GM23338 (cell line): ENCODE measurements at regions not wholly inside any gene's neighbourhood (a gene's known extent, or its start where the extent isn't known, plus 50 kb on each side); places are given as distances from the start of the nearest gene placed in this dataset.

Source experiments
- ATAC-seq: fragments of 200-7000 bp; cut with Tn5 transposase; 3 replicates; pipeline ENCODE4 v1.9.1; 2020
- DNase-seq: peaks from one replicate; pipeline ENCODE4 v3.0.0-alpha.2; 2015; ENCODE audit warnings: low spot score
- H2AFZ ChIP-seq: fragments of 200-600 bp; sonication (generic); 2 replicates; pipeline ENCODE4 v1.8.0; 2016; ENCODE audit warnings: antibody characterized with exemption, mild to moderate bottlenecking, moderate library complexity
- H3F3A ChIP-seq: fragments of 200-600 bp; sonication (generic); replicated peaks from 2 replicates; pipeline ENCODE4 v1.8.0; 2017; ENCODE audit warnings: antibody characterized with exemption, mixed run types, low read depth
- H3K27ac ChIP-seq: fragments of 200-600 bp; sonication (generic); 2 replicates; pipeline ENCODE4 v1.6.1; 2016; ENCODE audit warnings: low read depth
- H3K27me3 ChIP-seq: fragments of 200-600 bp; sonication (generic); 2 replicates; pipeline ENCODE4 v1.8.0; 2016; ENCODE audit warnings: mild to moderate bottlenecking, mixed run types, moderate library complexity; ENCODE audit not compliant: insufficient read depth
- H3K36me3 ChIP-seq: fragments of 200-600 bp; sonication (generic); 2 replicates; pipeline ENCODE4 v1.8.0; 2016; ENCODE audit warnings: mild to moderate bottlenecking; ENCODE audit not compliant: insufficient read depth
- H3K4me1 ChIP-seq: fragments of 200-600 bp; sonication (generic); 2 replicates; pipeline ENCODE4 v1.8.0; 2016; ENCODE audit warnings: mild to moderate bottlenecking, moderate library complexity; ENCODE audit not compliant: insufficient read depth
- H3K4me2 ChIP-seq: fragments of 200-600 bp; sonication (generic); 2 replicates; pipeline ENCODE4 v1.7.1; 2017; ENCODE audit warnings: mixed run types
- H3K4me3 ChIP-seq: fragments of 200-600 bp; sonication (generic); 2 replicates; pipeline ENCODE4 v1.6.1; 2016; ENCODE audit warnings: mixed run types
- H3K79me2 ChIP-seq: fragments of 200-600 bp; sonication (generic); replicated peaks from 2 replicates; pipeline ENCODE4 v1.8.0; 2017; ENCODE audit warnings: mild to moderate bottlenecking; ENCODE audit not compliant: insufficient read depth
- H3K9me2 ChIP-seq: fragments of 200-600 bp; sonication (generic); 2 replicates; pipeline ENCODE4 v1.8.0; 2017; ENCODE audit not compliant: insufficient read depth
- H4K20me1 ChIP-seq: fragments of 200-600 bp; sonication (generic); replicated peaks from 2 replicates; pipeline ENCODE4 v1.8.0; 2017; ENCODE audit warnings: mild to moderate bottlenecking; ENCODE audit not compliant: insufficient read depth
- H3K27ac Mint-ChIP-seq: 2 replicates; pipeline ENCODE4 v1.8.0; 2020; ENCODE audit warnings: inconsistent platforms, mild to moderate bottlenecking, moderate library complexity, mixed read lengths
- H3K27me3 Mint-ChIP-seq: 3 replicates; pipeline ENCODE4 v1.8.0; 2022; ENCODE audit warnings: low read depth, mild to moderate bottlenecking, moderate library complexity, mixed read lengths, inconsistent platforms; ENCODE audit not compliant: insufficient read depth, poor library complexity
- H3K36me3 Mint-ChIP-seq: 3 replicates; pipeline ENCODE4 v1.8.0; 2021; ENCODE audit warnings: low read depth, mild to moderate bottlenecking, inconsistent platforms, moderate library complexity, mixed read lengths
- H3K4me1 Mint-ChIP-seq: 3 replicates; pipeline ENCODE4 v1.8.0; 2020; ENCODE audit warnings: mild to moderate bottlenecking, inconsistent platforms, mixed read lengths
- H3K4me3 Mint-ChIP-seq: 3 replicates; pipeline ENCODE4 v1.8.0; 2021; ENCODE audit warnings: moderate library complexity, mild to moderate bottlenecking, inconsistent platforms, mixed read lengths
- H3K9me3 Mint-ChIP-seq: 3 replicates; pipeline ENCODE4 v1.8.0; 2020; ENCODE audit warnings: moderate library complexity, mild to moderate bottlenecking, inconsistent platforms, mixed read lengths
- CREB1 ChIP-seq: fragments of 250-450 bp; sonication (Bioruptor Pico); IDR thresholded peaks from 2 replicates; pipeline ENCODE4 v1.5.0; 2020; ENCODE audit warnings: low read depth, mild to moderate bottlenecking, moderate library complexity
- EZH2 ChIP-seq: fragments of 200-600 bp; sonication (generic); IDR thresholded peaks from one replicate; pipeline ENCODE4 v1.8.0; 2017; ENCODE audit warnings: antibody characterized with exemption, mild to moderate bottlenecking, low read depth; ENCODE audit not compliant: unreplicated experiment
- POLR2AphosphoS5 ChIP-seq: IDR thresholded peaks from 2 replicates; pipeline ENCODE4 v1.6.1; 2016; ENCODE audit warnings: antibody characterized with exemption, low read depth
- STAT1 ChIP-seq: IDR thresholded peaks from one replicate; pipeline ENCODE4 v1.6.1; 2016; ENCODE audit warnings: antibody characterized with exemption; ENCODE audit not compliant: unreplicated experiment
- TF ChIP-seq, protein P1 (sequence below): fragments of 250-450 bp; sonication (Bioruptor Pico); IDR thresholded peaks from 2 replicates; pipeline ENCODE4 v1.5.0; 2020; ENCODE audit warnings: mild to moderate bottlenecking, moderate library complexity
- TF ChIP-seq, protein P2 (sequence below), 2 experiments: fragments of 200-600 bp in 1 of 2; sonication (generic) in 1 of 2; conservative IDR thresholded peaks; 2 replicates each; pipeline versions ENCODE4 v1.5.1 to v1.6.1; 2016 to 2017; ENCODE audit warnings: antibody characterized with exemption in 2 of 2, low read depth in 2 of 2, mild to moderate bottlenecking in 2 of 2, moderate library complexity in 1 of 2
- TF ChIP-seq, protein P3 (sequence below): IDR thresholded peaks from 2 replicates; pipeline ENCODE4 v1.6.1; 2016; ENCODE audit warnings: antibody characterized with exemption

DNA sequence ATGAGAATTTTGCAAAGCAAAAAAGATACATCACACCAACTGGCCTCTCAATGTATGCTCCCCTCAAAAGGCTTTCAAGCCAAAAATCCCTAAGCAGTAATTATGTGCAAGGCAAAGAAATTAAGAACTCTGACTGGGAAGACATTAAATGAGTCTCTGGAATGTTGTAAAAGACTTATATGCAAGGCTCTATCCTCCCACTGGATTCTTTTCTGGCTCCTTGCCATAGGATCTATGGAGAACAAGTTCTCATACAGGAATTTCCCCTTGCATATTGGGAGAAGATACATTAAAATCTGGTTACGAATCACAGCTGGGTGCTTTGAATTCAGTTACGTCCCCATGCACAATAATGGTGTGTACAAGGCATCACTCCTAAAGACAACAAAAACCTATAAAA, 73.4 kb upstream of the ATL2 start (continued):
- TF ChIP-seq, protein P1, sequence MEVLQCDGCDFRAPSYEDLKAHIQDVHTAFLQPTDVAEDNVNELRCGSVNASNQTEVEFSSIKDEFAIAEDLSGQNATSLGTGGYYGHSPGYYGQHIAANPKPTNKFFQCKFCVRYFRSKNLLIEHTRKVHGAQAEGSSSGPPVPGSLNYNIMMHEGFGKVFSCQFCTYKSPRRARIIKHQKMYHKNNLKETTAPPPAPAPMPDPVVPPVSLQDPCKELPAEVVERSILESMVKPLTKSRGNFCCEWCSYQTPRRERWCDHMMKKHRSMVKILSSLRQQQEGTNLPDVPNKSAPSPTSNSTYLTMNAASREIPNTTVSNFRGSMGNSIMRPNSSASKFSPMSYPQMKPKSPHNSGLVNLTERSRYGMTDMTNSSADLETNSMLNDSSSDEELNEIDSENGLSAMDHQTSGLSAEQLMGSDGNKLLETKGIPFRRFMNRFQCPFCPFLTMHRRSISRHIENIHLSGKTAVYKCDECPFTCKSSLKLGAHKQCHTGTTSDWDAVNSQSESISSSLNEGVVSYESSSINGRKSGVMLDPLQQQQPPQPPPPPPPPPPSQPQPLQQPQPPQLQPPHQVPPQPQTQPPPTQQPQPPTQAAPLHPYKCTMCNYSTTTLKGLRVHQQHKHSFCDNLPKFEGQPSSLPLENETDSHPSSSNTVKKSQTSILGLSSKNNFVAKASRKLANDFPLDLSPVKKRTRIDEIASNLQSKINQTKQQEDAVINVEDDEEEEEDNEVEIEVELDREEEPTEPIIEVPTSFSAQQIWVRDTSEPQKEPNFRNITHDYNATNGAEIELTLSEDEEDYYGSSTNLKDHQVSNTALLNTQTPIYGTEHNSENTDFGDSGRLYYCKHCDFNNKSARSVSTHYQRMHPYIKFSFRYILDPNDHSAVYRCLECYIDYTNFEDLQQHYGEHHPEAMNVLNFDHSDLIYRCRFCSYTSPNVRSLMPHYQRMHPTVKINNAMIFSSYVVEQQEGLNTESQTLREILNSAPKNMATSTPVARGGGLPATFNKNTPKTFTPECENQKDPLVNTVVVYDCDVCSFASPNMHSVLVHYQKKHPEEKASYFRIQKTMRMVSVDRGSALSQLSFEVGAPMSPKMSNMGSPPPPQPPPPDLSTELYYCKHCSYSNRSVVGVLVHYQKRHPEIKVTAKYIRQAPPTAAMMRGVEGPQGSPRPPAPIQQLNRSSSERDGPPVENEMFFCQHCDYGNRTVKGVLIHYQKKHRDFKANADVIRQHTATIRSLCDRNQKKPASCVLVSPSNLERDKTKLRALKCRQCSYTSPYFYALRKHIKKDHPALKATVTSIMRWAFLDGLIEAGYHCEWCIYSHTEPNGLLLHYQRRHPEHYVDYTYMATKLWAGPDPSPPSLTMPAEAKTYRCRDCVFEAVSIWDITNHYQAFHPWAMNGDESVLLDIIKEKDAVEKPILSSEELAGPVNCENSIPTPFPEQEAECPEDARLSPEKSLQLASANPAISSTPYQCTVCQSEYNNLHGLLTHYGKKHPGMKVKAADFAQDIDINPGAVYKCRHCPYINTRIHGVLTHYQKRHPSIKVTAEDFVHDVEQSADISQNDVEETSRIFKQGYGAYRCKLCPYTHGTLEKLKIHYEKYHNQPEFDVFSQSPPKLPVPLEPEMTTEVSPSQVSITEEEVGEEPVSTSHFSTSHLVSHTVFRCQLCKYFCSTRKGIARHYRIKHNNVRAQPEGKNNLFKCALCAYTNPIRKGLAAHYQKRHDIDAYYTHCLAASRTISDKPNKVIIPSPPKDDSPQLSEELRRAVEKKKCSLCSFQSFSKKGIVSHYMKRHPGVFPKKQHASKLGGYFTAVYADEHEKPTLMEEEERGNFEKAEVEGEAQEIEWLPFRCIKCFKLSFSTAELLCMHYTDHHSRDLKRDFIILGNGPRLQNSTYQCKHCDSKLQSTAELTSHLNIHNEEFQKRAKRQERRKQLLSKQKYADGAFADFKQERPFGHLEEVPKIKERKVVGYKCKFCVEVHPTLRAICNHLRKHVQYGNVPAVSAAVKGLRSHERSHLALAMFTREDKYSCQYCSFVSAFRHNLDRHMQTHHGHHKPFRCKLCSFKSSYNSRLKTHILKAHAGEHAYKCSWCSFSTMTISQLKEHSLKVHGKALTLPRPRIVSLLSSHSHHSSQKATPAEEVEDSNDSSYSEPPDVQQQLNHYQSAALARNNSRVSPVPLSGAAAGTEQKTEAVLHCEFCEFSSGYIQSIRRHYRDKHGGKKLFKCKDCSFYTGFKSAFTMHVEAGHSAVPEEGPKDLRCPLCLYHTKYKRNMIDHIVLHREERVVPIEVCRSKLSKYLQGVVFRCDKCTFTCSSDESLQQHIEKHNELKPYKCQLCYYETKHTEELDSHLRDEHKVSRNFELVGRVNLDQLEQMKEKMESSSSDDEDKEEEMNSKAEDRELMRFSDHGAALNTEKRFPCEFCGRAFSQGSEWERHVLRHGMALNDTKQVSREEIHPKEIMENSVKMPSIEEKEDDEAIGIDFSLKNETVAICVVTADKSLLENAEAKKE (CRISPR knock-in tag), result no peak
- no peak for TF ChIP-seq STAT1
- TF ChIP-seq EZH2, result no peak
- no peak for TF ChIP-seq CREB1 (CRISPR knock-in tag)
- TF ChIP-seq POLR2AphosphoS5, result no peak

DNA sequence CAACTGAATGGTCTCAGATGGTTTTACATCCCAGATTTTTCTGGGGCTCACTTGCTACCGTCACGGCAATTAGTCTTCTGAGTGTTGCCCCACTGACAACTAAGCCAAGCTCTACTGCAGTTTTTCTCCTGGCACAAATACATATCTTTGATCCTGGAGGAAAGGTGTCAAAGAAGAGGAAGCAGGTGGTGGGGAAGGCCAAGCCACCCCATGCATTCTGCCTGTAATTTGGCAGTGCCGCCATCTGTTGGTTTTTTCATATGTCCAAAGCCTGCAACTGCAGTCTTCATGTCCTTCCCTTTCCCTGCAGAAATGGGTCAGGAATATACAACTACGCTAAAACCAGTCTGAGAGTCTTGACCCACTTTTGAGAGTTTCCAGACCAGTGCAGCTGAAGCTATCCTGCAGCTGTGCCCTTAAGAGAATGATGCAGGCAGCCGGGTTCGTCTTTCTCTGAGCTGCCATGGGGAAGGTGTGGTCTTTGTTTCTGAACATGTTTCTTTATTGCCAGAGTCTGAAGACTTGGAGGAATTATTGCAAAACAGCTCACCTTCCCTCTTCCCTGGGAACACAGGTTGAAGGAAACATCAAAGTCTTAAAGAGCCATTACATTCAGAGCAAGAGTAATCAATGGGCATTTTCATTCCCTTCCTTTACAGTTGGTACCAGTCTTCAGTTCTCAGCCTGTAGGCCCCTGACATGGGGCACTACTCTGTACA, 71.8 kb upstream of the ATL2 start:
- Histone ChIP-seq H3K27ac (no peak overlapping the region), H3K27me3 (no peaks in the 10 kb centered on the region), H3K4me2 (no peak overlapping the region), H3K4me1 (peaks cover 17% of the 10 kb centered on the region), H2AFZ (no peak overlapping the region), H4K20me1 (no peaks in the 10 kb centered on the region), H3K4me3 (no peak overlapping the region), H3K79me2 (no peaks in the 10 kb centered on the region), H3F3A (no peaks in the 10 kb centered on the region), H3K9me2 (no peaks in the 10 kb centered on the region), H3K36me3 (no peaks in the 10 kb centered on the region)
- ATAC-seq (no peak), DNase-seq (no peak)
- H3K27me3 Mint-ChIP-seq, result peaks cover 3% of the 10 kb centered on the region
- H3K4me1 Mint-ChIP-seq, result peaks cover 25% of the 10 kb centered on the region
- H3K9me3 Mint-ChIP-seq, result no peaks in the 10 kb centered on the region; the same call in 2 of the 3 replicates
- no peaks in the 10 kb centered on the region for H3K36me3 Mint-ChIP-seq
- H3K4me3 Mint-ChIP-seq, result no peak overlapping the region
- TF ChIP-seq, protein P2, sequence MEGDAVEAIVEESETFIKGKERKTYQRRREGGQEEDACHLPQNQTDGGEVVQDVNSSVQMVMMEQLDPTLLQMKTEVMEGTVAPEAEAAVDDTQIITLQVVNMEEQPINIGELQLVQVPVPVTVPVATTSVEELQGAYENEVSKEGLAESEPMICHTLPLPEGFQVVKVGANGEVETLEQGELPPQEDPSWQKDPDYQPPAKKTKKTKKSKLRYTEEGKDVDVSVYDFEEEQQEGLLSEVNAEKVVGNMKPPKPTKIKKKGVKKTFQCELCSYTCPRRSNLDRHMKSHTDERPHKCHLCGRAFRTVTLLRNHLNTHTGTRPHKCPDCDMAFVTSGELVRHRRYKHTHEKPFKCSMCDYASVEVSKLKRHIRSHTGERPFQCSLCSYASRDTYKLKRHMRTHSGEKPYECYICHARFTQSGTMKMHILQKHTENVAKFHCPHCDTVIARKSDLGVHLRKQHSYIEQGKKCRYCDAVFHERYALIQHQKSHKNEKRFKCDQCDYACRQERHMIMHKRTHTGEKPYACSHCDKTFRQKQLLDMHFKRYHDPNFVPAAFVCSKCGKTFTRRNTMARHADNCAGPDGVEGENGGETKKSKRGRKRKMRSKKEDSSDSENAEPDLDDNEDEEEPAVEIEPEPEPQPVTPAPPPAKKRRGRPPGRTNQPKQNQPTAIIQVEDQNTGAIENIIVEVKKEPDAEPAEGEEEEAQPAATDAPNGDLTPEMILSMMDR (conservative IDR thresholded peaks at IDR 0.05; ENCODE audit: low read depth in 2 of 2), result peak in 1 of 2 experiments; percentile 39; a peak in 2 of 4 replicates
- TF ChIP-seq, protein P3, sequence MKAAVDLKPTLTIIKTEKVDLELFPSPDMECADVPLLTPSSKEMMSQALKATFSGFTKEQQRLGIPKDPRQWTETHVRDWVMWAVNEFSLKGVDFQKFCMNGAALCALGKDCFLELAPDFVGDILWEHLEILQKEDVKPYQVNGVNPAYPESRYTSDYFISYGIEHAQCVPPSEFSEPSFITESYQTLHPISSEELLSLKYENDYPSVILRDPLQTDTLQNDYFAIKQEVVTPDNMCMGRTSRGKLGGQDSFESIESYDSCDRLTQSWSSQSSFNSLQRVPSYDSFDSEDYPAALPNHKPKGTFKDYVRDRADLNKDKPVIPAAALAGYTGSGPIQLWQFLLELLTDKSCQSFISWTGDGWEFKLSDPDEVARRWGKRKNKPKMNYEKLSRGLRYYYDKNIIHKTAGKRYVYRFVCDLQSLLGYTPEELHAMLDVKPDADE, result no peak
- H3K27ac Mint-ChIP-seq, result no peak overlapping the region
